NCI-H1417 treated with DMSO at 0.1 percent for 48 hours (cell line): ENCODE measurements at regions not wholly inside any gene's neighbourhood (a gene's known extent, or its start where the extent isn't known, plus 50 kb on each side); places are given as distances from the start of the nearest gene placed in this dataset.

ENCODE experiments used
- DNase-seq: peaks from one replicate; lab custom pipeline; 2025; lab: John Stamatoyannopoulos, UW

DNA sequence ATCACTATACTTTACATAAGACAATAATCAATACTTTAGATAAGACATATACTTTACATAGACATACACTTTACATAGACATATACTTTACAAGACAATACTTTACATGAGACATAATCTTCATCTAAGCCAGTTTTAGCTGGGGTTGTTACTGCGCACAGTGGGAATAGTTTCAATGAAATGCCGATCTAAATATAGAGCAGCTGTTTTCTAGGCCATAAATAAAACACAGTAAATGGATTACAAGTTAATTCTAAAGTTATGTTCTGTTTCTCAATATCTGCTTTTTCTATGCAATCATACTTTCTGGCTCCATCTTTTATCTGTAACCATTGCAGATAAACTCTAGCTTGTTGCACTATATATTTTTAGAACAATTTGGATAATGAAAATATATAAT lies 1470.6 kb upstream of the PABPC4L start:
- no peak for DNase-seq

DNA sequence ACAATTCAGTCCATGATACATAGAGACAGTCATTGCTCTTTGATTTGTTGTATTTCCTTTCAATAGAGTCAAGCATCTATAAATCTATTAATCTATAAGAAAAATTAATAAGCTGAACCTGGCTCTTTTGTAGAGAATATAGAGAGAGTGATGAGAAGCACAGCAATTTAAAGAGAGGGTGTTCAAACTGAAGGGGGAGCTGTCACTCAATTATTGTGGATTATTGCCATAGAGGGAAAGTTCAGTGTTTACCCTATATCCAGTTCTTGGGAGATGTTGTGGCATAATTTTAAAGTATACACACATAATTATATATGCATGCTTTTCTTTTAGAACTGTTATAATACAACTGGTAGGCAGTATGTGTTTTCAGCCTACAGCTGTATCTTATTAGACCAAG lies 1469.0 kb upstream of the PABPC4L start:
- no peak for DNase-seq
